ENCODE measurements at regions not wholly inside any gene's neighbourhood (a gene's known extent, or its start where the extent isn't known, plus 50 kb on each side); places are given as distances from the start of the nearest gene placed in this dataset.

DNA sequence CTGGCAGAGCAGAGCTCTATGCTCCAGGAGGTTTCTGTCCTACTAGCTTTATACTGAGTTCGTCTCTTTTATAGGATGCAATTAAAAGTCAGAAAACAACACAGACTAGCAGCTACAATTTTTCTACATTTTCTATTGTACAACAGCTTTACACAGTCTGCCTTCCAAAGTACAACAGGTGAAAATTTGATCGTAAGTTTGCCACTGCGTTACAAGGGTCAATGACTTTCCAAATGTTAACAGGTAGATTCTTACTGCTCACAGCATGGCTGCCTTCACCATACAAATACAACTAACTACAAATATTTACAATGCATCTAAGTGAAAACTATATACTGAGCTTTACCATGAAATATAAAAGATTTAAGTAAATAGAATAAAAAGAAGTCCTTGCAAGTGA, 268.6 kb upstream of the SLCO3A1 start:
- TF ChIP-seq, protein P1, sequence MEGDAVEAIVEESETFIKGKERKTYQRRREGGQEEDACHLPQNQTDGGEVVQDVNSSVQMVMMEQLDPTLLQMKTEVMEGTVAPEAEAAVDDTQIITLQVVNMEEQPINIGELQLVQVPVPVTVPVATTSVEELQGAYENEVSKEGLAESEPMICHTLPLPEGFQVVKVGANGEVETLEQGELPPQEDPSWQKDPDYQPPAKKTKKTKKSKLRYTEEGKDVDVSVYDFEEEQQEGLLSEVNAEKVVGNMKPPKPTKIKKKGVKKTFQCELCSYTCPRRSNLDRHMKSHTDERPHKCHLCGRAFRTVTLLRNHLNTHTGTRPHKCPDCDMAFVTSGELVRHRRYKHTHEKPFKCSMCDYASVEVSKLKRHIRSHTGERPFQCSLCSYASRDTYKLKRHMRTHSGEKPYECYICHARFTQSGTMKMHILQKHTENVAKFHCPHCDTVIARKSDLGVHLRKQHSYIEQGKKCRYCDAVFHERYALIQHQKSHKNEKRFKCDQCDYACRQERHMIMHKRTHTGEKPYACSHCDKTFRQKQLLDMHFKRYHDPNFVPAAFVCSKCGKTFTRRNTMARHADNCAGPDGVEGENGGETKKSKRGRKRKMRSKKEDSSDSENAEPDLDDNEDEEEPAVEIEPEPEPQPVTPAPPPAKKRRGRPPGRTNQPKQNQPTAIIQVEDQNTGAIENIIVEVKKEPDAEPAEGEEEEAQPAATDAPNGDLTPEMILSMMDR (IDR thresholded peaks at IDR 0.05; ENCODE audit: low read depth, low read length): no peak
- TF ChIP-seq POLR2A (IDR thresholded peaks at IDR 0.05; ENCODE audit: extremely low read depth, insufficient read length): no peak

Measured in NB4 (cell line).